Mononuclear cell (primary cell): ENCODE measurements at regions not wholly inside any gene's neighbourhood (a gene's known extent, or its start where the extent isn't known, plus 50 kb on each side); places are given as distances from the start of the nearest gene placed in this dataset.

Experiments used
- H3K27me3 ChIP-seq: 2 replicates; pipeline ENCODE4 v1.6.0; 2011; ENCODE audit warnings: low read length, control low read depth; ENCODE audit not compliant: insufficient read depth
- H3K4me1 ChIP-seq: 2 replicates; pipeline ENCODE4 v1.5.1; 2011; ENCODE audit warnings: mild to moderate bottlenecking, low read length, control low read depth; ENCODE audit not compliant: insufficient read depth
- H3K4me3 ChIP-seq: 2 replicates; pipeline ENCODE4 v1.5.1; 2011; ENCODE audit warnings: mild to moderate bottlenecking, low read length, moderate library complexity
- H3K9me3 ChIP-seq: 2 replicates; pipeline ENCODE4 v1.5.1; 2011; ENCODE audit warnings: low read depth, mild to moderate bottlenecking, control low read depth, low read length

DNA sequence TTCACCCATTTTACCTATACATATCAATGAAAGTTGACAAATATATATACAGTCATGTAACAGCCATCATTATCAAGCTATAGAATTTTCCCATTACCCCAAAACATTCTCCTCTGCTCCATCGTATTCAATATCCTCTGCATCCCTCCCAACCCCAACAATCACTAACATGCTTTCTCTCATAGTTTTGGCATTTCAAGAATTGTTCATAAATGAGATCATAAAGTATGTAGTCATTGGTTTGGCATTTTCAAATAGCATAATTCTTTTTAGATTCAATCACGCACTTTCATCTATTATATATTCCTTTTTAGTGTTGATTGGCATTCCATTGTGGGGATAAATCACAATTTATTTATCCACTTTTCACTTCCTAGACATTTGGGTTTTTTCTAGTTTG, 866.0 kb upstream of the TMEM132C start:
- Histone ChIP-seq H3K4me1 (no peaks in the 10 kb centered on the region), H3K4me3 (no peak overlapping the region), H3K9me3 (no peaks in the 10 kb centered on the region), H3K27me3 (no peaks in the 10 kb centered on the region)

DNA sequence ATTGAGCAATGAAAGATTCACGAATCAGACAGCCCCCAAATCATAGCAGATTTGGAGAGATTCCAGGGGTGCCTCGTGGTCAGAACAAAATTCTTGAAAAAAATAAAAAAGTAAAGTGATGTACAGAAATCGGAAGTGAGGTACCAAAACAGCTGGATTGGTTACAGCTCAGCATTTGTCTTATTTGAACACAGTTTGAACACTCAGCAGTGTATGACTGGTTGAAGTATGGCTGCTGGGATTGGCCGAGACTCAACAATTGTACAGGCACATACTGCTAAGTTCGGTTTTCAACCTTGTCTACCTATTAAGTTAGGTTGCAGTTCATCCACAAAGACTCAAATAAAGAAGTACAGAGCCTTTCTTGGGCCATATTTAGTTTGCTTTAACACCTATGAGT, 865.4 kb upstream of the TMEM132C start:
- Histone ChIP-seq H3K4me3 (no peak overlapping the region), H3K27me3 (no peaks in the 10 kb centered on the region), H3K9me3 (no peaks in the 10 kb centered on the region), H3K4me1 (no peaks in the 10 kb centered on the region)

DNA sequence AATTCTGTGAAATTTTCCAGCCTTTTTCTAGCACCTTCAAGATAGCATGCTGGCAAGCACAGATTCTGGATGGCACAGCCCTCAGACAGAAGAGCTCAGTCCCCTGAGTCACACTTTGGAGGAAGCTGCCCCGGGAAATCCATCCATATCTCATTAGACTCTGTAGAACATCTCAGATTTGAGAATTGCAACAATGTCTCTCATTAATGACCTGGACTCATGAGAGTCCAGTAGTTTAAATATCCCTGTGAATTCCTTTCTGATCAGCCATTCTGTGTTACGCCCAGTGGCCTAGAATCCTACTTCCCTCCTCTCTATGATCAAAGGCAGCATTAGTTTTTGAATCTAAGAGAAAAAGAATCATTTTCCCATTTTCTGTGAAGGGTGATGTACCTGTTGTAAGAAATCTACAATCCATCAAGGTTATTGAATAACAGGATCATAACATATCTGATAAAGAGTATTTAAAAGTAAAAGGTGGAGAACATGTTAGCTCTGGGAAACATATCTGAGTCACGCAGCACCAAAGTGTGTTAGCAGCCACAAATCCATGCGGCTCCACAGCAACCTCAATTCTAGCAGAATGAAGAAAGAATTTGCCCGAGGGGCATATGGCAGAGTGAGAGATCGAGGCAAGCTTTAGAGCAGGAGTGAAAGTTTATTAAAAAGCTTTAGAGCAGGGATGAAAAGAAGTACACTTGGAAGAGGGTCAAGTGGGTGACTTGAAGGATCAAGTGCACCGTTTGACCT, 855.6 kb upstream of the TMEM132C start:
- H3K9me3 ChIP-seq = no peaks in the 10 kb centered on the region

DNA sequence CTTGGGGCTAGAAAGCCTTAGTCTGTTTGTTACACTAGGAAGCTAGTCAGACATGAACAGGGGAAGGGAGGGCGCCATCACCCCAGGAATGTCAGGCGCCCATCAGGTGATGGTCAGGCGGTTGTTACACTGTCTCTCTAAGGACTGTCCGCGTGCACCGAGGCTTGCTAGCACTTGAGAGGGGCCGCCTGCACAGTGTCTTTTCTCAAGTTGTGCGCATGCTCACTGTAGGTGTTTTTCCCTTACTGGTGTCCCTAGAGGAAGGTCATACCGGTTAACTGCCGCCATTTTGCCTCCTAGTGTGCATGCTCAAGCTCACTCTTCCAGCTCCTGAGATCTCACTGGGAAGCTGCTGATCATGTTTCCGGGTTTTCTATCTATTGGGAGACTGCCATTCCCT, 855.0 kb upstream of the TMEM132C start:
- no peak overlapping the region for H3K4me3 ChIP-seq
- no peaks in the 10 kb centered on the region for H3K27me3 ChIP-seq
- no peaks in the 10 kb centered on the region for H3K9me3 ChIP-seq
- no peaks in the 10 kb centered on the region for H3K4me1 ChIP-seq

More for the DNA sequence above, 855.6 kb upstream of the TMEM132C start:
- Histone ChIP-seq H3K27me3 (no peaks in the 10 kb centered on the region), H3K4me3 (no peak overlapping the region), H3K4me1 (no peaks in the 10 kb centered on the region)

DNA sequence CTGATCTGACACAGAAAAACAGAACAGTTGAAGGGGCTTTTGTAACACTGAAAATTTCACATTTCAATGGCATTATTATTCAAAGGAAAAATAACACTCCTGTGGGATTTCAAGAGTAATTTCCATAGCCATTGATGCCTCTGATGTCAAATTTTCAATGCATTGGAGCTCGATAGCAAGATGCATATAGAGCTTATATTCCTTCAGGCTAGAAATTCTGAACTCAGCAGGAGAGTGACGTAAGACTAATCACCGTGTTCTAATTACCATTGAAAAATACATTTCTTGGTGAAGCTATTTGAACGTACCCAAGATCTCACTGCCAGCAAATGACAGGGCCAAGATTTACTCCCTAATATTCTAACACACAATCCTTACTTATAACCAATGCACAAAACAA, 854.1 kb upstream of the TMEM132C start:
- no peaks in the 10 kb centered on the region for H3K4me1 ChIP-seq
- H3K4me3 ChIP-seq = no peak overlapping the region
- no peaks in the 10 kb centered on the region for H3K9me3 ChIP-seq
- H3K27me3 ChIP-seq = no peaks in the 10 kb centered on the region

DNA sequence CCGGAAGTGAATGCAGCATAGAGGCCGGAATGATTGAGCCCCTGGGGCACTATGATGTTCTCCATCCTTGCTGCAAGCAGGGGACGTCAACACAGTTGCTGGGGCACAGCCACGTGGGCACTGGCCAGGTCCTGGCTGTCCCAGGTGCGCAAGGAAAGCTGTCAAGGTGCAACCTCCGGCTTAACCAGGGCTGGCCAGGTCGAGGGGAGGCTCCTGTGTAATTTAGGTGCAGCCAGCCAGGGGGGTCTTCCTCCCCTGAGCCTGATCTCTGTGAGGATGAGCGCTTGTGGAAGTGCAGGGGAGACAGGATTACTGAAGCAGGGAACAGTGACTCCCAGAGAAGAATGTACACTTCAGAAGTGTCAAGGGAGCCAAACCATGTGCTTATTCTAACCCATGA, 852.8 kb upstream of the TMEM132C start:
- Histone ChIP-seq H3K4me1 (no peaks in the 10 kb centered on the region), H3K27me3 (no peaks in the 10 kb centered on the region), H3K4me3 (no peak overlapping the region)

DNA sequence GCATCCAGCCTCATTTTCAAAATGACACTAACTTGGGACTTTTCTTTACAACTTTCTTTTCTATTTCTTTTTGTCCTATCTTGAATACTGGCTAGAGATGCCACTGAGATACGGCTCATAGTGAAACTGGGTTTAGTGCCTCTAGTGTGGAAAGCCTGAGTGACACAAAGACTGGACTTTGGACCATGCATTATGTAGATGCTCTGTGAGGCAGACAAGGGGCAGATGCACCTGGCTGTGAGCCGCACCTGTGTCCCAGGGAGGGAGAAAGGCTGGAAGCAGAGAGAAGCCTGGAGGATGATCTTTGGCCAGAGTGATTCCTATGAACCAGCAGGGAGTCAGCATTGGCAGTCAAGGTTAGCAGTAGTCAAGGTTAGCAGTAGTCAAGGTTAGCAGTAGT, 852.3 kb upstream of the TMEM132C start:
- Histone ChIP-seq H3K4me1 (no peaks in the 10 kb centered on the region), H3K27me3 (no peaks in the 10 kb centered on the region), H3K9me3 (no peaks in the 10 kb centered on the region), H3K4me3 (no peak overlapping the region)

More for the DNA sequence above, 852.8 kb upstream of the TMEM132C start:
- H3K9me3 ChIP-seq = no peaks in the 10 kb centered on the region

DNA sequence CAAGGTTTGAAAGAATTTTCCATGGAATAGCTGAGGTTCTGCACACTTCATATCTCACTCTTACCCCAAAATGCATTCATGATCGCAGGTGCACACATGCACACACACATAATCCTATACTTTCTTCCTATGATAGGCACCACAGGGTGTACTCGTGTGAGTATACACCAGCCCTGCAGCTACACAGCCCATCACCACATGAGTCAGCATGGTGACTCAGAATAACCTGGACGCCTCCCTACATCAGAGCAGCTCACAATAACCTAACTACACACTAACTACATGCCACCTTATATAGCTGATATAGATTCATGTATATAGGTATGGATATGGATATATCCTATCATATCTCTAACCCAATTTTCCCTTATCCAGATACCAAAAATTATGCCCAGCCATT, 850.2 kb upstream of the TMEM132C start:
- no peaks in the 10 kb centered on the region for H3K9me3 ChIP-seq

DNA sequence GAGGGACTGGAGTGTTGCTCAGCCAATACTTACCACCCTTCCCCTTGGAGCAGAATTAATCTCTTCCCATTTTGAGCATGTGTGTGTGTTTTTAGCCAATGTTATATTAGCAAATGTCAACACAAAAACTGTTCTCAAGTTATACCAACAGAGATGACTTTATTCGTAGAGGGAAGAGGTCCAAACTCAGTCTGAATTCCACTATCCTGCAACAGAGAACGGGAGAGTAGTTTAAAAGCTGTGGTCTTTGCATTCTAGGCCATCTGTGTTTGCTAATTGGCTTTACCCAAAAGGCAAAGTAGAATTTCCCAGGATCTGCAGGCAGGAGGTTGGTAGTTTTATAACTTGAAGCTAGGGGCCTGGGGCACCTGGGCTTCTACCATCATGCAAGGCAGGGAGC, 847.9 kb upstream of the TMEM132C start:
- Histone ChIP-seq H3K4me3 (no peak overlapping the region), H3K9me3 (no peaks in the 10 kb centered on the region), H3K4me1 (no peaks in the 10 kb centered on the region), H3K27me3 (no peaks in the 10 kb centered on the region)

More for the DNA sequence above, 850.2 kb upstream of the TMEM132C start:
- H3K27me3 ChIP-seq = no peaks in the 10 kb centered on the region
- H3K4me1 ChIP-seq = no peaks in the 10 kb centered on the region
- H3K4me3 ChIP-seq = no peak overlapping the region

DNA sequence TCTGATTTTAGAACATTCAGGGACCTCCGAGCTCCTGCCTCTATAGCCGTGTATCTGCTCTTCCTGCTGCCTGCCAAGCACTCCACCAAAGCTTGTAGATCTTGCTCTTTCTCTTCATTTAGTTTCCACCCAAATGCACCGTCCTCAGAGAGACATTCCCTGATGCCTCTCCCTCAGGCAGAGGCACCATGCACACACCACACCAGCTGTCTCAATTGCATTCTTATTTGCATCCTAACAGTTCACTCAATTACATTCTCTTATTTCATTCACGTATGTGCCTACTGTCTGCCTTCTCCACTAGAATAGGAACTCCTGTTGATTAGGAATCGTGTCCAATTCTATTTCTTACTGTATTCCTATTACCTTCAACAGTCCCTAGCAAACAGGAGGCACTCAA, 845.4 kb upstream of the TMEM132C start:
- Histone ChIP-seq H3K9me3 (no peaks in the 10 kb centered on the region), H3K4me3 (no peak overlapping the region)

DNA sequence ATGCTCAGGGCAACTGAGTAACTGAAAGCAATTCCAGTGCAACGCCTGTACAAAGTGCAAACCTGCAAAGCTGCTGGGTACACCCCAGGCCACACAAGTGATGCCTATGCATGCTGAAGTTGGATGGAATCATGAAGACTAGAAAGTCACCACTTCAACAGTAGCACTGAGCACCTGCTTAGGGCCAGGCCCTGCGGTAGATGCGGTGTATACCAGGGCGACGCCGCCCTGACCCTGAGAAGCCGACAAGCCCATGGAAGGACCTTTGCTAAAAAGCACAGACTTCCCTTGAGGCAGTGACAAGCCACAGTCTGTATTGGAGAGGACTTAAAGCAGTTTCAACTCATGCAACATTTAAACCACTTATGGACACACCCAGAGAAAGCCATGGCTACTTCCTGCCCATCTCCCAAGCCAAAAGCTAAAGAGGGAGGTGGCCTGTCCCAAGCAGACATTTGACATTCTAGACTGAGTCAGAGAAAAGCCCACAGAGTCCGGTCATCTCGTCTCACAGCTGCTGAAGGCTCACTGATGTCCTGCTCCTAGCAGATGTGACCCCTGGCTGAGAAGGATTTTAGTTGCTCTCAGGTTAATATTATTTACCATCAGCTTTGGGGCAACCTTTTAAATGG, 843.9 kb upstream of the TMEM132C start:
- H3K4me3 ChIP-seq = no peak overlapping the region
- no peaks in the 10 kb centered on the region for H3K27me3 ChIP-seq
- no peaks in the 10 kb centered on the region for H3K9me3 ChIP-seq
- no peaks in the 10 kb centered on the region for H3K4me1 ChIP-seq

More for the DNA sequence above, 845.4 kb upstream of the TMEM132C start:
- no peaks in the 10 kb centered on the region for H3K4me1 ChIP-seq
- no peaks in the 10 kb centered on the region for H3K27me3 ChIP-seq

DNA sequence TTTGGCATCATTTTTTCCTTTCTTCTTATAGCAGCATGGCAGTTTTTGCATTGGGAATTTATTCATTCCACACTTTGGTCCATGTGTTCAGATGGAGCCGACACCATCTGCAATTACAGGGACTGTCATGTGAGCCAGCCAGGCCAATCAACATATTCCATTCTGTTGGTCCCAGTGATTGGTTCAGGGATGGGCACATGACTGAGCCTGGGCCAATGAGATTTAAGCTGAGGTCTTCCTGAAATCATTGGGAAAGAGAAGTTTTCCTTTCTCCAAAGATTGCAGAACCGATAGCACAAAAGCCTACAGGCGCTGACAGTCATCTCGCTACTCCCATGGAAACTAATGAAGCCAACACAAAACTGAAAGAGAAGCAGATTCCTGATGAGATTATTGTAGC, 841.5 kb upstream of the TMEM132C start:
- H3K4me1 ChIP-seq = no peaks in the 10 kb centered on the region
- no peak overlapping the region for H3K4me3 ChIP-seq
- no peaks in the 10 kb centered on the region for H3K9me3 ChIP-seq
- H3K27me3 ChIP-seq = no peaks in the 10 kb centered on the region

DNA sequence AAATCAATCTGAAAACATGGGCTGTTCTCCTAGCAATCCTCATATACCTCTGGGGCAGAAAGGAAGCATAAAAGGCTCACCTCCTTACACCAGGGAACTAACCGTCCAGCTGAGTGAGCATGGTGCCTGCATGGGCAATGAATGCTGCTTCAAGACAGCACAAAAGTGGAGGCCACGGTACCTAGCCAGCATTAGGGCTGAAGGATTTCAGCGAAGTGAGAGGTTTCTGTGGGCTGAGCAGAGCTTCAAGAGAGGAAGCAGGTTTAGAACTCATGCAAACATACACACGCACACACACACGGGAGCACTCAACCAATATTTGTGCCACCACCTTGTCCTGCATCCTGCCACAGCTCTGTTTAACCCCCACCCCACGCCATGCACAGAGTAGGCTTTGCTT, 838.5 kb upstream of the TMEM132C start:
- Histone ChIP-seq H3K27me3 (no peaks in the 10 kb centered on the region), H3K9me3 (no peaks in the 10 kb centered on the region), H3K4me1 (no peaks in the 10 kb centered on the region), H3K4me3 (no peak overlapping the region)

DNA sequence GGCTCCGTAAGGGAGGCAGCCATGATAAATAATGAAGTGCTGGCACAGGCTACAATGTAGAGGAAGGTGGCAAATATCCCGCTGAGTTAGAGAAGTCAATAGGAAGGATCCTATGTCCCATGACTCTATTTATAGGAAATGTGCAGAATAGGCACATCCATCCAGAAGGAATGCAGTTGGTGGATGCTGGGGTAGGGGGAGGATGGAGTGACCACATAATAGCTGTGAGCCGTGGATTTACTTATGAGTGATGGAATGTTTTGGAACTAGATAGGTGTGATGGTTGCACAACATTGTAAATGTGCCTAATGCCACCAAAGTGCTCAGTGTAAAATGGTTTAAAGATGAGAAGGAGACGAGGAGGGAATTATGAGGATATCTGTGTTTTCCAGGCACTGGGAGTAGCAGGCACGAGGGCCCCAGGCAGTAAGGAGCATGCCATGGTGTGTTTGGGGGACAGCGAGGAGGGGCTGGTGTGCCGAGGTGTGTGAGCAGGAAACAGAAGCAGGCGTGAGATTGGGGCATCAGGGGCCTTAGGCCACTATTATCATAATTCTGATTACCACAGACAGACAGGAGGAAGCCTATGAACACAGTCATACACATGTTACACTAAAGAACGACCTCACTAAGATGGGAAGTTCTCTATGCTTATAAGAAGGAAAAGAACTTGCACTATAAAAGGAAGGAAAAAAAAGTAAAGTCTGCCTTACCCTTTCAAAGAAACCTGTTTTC, 837.3 kb upstream of the TMEM132C start:
- Histone ChIP-seq H3K9me3 (no peaks in the 10 kb centered on the region), H3K27me3 (no peaks in the 10 kb centered on the region), H3K4me1 (no peaks in the 10 kb centered on the region), H3K4me3 (no peak overlapping the region)

DNA sequence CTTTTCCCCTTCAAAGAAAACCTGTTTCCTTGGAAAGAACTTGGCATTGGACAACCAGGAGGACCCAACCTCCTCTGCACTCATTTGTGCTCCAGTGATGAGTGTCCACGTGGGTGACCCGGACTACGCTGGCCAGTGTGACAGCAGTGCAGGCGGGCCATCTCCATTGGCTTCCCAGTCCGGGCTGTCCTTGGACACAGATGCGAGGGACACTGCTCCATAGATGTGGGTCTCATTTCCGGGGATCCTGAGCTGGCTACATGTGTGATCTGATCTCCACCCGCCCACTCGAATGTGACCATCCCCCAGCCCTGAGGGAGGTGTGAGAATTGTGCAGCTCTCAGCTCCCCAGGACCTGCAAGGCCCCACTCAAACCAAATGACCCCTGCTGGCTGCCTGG, 836.6 kb upstream of the TMEM132C start:
- Histone ChIP-seq H3K27me3 (no peaks in the 10 kb centered on the region), H3K4me1 (no peaks in the 10 kb centered on the region)

More for the DNA sequence above, 836.6 kb upstream of the TMEM132C start:
- no peaks in the 10 kb centered on the region for H3K9me3 ChIP-seq
- H3K4me3 ChIP-seq = no peak overlapping the region
